Caco-2 (cell line): ENCODE measurements at regions not wholly inside any gene's neighbourhood (a gene's known extent, or its start where the extent isn't known, plus 50 kb on each side); places are given as distances from the start of the nearest gene placed in this dataset.

Source experiments
- BruUV-seq: library from RNA; stranded (reverse); fragments of 400-500 nt; replicated peaks from 2 replicates; lab custom pipeline; 2021; lab: Mats Ljungman, UMichigan
- CTCF ChIA-PET: fragments of 300-600 bp; sonication (Branson Sonifier 250); formaldehyde crosslinking; loops from one replicate; lab custom pipeline; 2022; ENCODE audit warnings: antibody characterized with exemption; lab: Charles Lee
- POLR2A ChIA-PET: fragments of 300-600 bp; sonication (Branson Sonifier 250); formaldehyde crosslinking; loops from one replicate; lab custom pipeline; 2022; ENCODE audit warnings: antibody characterized with exemption; lab: Charles Lee
- DNase-seq, 2 experiments: peaks; one replicate each; pipeline versions ENCODE4 v3.0.0 to v3.0.0-alpha.2; 2020 to 2022
- H3K27me3 ChIP-seq: replicated peaks from 2 replicates; pipeline ENCODE4 v1.6.0; 2011; ENCODE audit warnings: low read length; ENCODE audit not compliant: control insufficient read depth, insufficient read depth
- H3K36me3 ChIP-seq: 2 replicates; pipeline ENCODE4 v1.5.1; 2011; ENCODE audit warnings: low read length; ENCODE audit not compliant: control insufficient read depth, insufficient read depth
- H3K4me1 ChIP-seq: fragments of 250-450 bp; sonication (Bioruptor Pico); 2 replicates; pipeline ENCODE4 v1.5.1; 2020; ENCODE audit warnings: mild to moderate bottlenecking
- H3K4me3 ChIP-seq: 2 replicates; pipeline ENCODE4 v1.5.1; 2011; ENCODE audit warnings: low read depth, mild to moderate bottlenecking, control low read depth, low read length
- H3K9me3 ChIP-seq: fragments of 250-450 bp; sonication (Bioruptor Pico); 2 replicates; pipeline ENCODE4 v1.5.1; 2020; ENCODE audit warnings: mild to moderate bottlenecking, moderate library complexity
- H3K27ac Mint-ChIP-seq: one replicate; pipeline ENCODE4 v1.8.0; 2022; ENCODE audit warnings: mixed read lengths; ENCODE audit not compliant: unreplicated experiment
- H3K27me3 Mint-ChIP-seq: one replicate; pipeline ENCODE4 v1.8.0; 2022; ENCODE audit warnings: mixed read lengths; ENCODE audit not compliant: insufficient read depth, unreplicated experiment
- H3K36me3 Mint-ChIP-seq: one replicate; pipeline ENCODE4 v1.8.0; 2022; ENCODE audit warnings: mild to moderate bottlenecking, mixed read lengths; ENCODE audit not compliant: insufficient read depth, unreplicated experiment
- H3K4me1 Mint-ChIP-seq: one replicate; pipeline ENCODE4 v1.8.0; 2022; ENCODE audit warnings: low read depth, mixed read lengths; ENCODE audit not compliant: unreplicated experiment
- H3K4me3 Mint-ChIP-seq: one replicate; pipeline ENCODE4 v1.8.0; 2022; ENCODE audit warnings: mild to moderate bottlenecking, moderate library complexity, mixed read lengths; ENCODE audit not compliant: unreplicated experiment
- H3K9me3 Mint-ChIP-seq: one replicate; pipeline ENCODE4 v1.8.0; 2022; ENCODE audit warnings: mixed read lengths; ENCODE audit not compliant: unreplicated experiment
- CTCF ChIP-seq, 2 experiments: fragments of 200-600 bp in 1 of 2; IDR thresholded peaks; 1 replicate in 1 of 2; 2 replicates in 1 of 2; pipeline versions ENCODE4 v1.5.1 to v1.8.0; 2011 to 2022; ENCODE audit warnings: antibody characterized with exemption in 1 of 2, control low read depth in 1 of 2, inconsistent platforms in 1 of 2, low read depth in 1 of 2, low read length in 1 of 2, mild to moderate bottlenecking in 1 of 2, moderate library complexity in 1 of 2; ENCODE audit not compliant: insufficient read depth in 1 of 2, severe bottlenecking in 1 of 2, unreplicated experiment in 1 of 2
- intact Hi-C: fragments of 100-400 bp; cut with micrococcal nuclease; formaldehyde crosslinking; loops from one replicate; pipeline ENCODE4 v1.10.0; 2022; ENCODE audit not compliant: unreplicated experiment

- Histone ChIP-seq H3K27me3 (no peaks in the 10 kb centered on the region), H3K9me3 (no peaks in the 10 kb centered on the region), H3K4me3 (no peak overlapping the region), H3K4me1 (no peaks in the 10 kb centered on the region), H3K36me3 (no peaks in the 10 kb centered on the region)
- Mint-ChIP-seq H3K4me3 (no peak overlapping the region), H3K36me3 (no peaks in the 10 kb centered on the region), H3K4me1 (no peaks in the 10 kb centered on the region), H3K27ac (no peak overlapping the region), H3K9me3 (no peaks in the 10 kb centered on the region), H3K27me3 (no peaks in the 10 kb centered on the region)
- intact Hi-C loops = no loop called here
- no TSS peak for BruUV-seq
- no peak for DNase-seq
- TF ChIP-seq CTCF (IDR thresholded peaks at IDR 0.05; ENCODE audit: insufficient read depth in 1 of 2, low read depth in 1 of 2, low read length in 1 of 2, severe bottlenecking in 1 of 2, unreplicated experiment in 1 of 2) = no peak
- ChIA-PET CTCF (no interaction called here), POLR2A (no interaction called here)
Observed at GRCh38 chr16:54370278-54371040, 83.9 kb upstream of the IRX3 start.

- no peak overlapping the region for H3K4me3 Mint-ChIP-seq
- no peaks in the 10 kb centered on the region for H3K4me1 ChIP-seq
- H3K27ac Mint-ChIP-seq = no peak overlapping the region
- H3K27me3 ChIP-seq = no peaks in the 10 kb centered on the region
- TF ChIP-seq CTCF (IDR thresholded peaks at IDR 0.05; ENCODE audit: insufficient read depth in 1 of 2, low read depth in 1 of 2, low read length in 1 of 2, severe bottlenecking in 1 of 2, unreplicated experiment in 1 of 2) = no peak
- no peak overlapping the region for H3K4me3 ChIP-seq
- H3K4me1 Mint-ChIP-seq = no peaks in the 10 kb centered on the region
- H3K36me3 Mint-ChIP-seq = no peaks in the 10 kb centered on the region
- DNase-seq = no peak
- no peaks in the 10 kb centered on the region for H3K9me3 ChIP-seq
- no peaks in the 10 kb centered on the region for H3K9me3 Mint-ChIP-seq
- no peaks in the 10 kb centered on the region for H3K27me3 Mint-ChIP-seq
- intact Hi-C loops = no loop called here
- H3K36me3 ChIP-seq = no peaks in the 10 kb centered on the region
- POLR2A ChIA-PET = no interaction called here
- BruUV-seq = no TSS peak
- CTCF ChIA-PET = no interaction called here
Observed at GRCh38 chr16:54369861-54370260, 83.3 kb upstream of the IRX3 start.

GRCh38 chr16:54366943-54367342, 80.4 kb upstream of the IRX3 start:
- no peaks in the 10 kb centered on the region for H3K9me3 ChIP-seq
- Mint-ChIP-seq H3K27me3 (no peaks in the 10 kb centered on the region), H3K9me3 (no peaks in the 10 kb centered on the region), H3K4me1 (no peaks in the 10 kb centered on the region), H3K27ac (no peak overlapping the region), H3K4me3 (no peak overlapping the region), H3K36me3 (no peaks in the 10 kb centered on the region)
- ChIA-PET POLR2A (no interaction called here), CTCF (no interaction called here)
- BruUV-seq = no TSS peak
- no peak for TF ChIP-seq CTCF (IDR thresholded peaks at IDR 0.05; ENCODE audit: insufficient read depth in 1 of 2, low read depth in 1 of 2, low read length in 1 of 2, severe bottlenecking in 1 of 2, unreplicated experiment in 1 of 2)
- no peaks in the 10 kb centered on the region for H3K27me3 ChIP-seq
- DNase-seq = no peak
- no peak overlapping the region for H3K4me3 ChIP-seq
- no peaks in the 10 kb centered on the region for H3K4me1 ChIP-seq
- no peaks in the 10 kb centered on the region for H3K36me3 ChIP-seq
- intact Hi-C loops = no loop called here
